SK-N-SH (cell line): ENCODE measurements at regions not wholly inside any gene's neighbourhood (a gene's known extent, or its start where the extent isn't known, plus 50 kb on each side); places are given as distances from the start of the nearest gene placed in this dataset.
A peak's percentile ranks its signal among the peaks of the same experiment; 100 is the strongest.

Experiments used
- CTCF ChIA-PET: fragments of 300-600, 350-600 bp; formaldehyde crosslinking; extraction: SDS; loops from one replicate; lab custom pipeline; 2021; lab: Yijun Ruan, JAX
- POLR2A ChIA-PET: fragments of 350-600 bp; sonication (Branson Sonifier 250); formaldehyde crosslinking; extraction: SDS; loops from one replicate; lab custom pipeline; 2020; ENCODE audit warnings: antibody characterized with exemption, inconsistent platforms; lab: Yijun Ruan, JAX
- DNase-seq: peaks from one replicate; pipeline ENCODE4 v3.0.0; 2012
- H2AFZ ChIP-seq: fragments of 200-600 bp; sonication (generic); 2 replicates; pipeline ENCODE4 v1.8.1; 2016; ENCODE audit warnings: antibody characterized with exemption, mild to moderate bottlenecking, low read depth
- H3F3A ChIP-seq: fragments of 200-600 bp; sonication (generic); replicated peaks from 2 replicates; pipeline ENCODE3; 2016; ENCODE audit warnings: antibody characterized with exemption, mild to moderate bottlenecking; ENCODE audit not compliant: insufficient read depth
- H3K27ac ChIP-seq, 2 experiments: fragments of 200-500 bp in 1 of 2; fragments of 200-600 bp in 1 of 2; sonication (Bioruptor generic) in 1 of 2; sonication (generic), shearing (Covaris generic) in 1 of 2; 2 replicates each; pipeline versions ENCODE4 v1.5.1 to v1.6.1; 2014 to 2016; ENCODE audit warnings: low read depth in 2 of 2, inconsistent platforms in 1 of 2, low read length in 1 of 2, mild to moderate bottlenecking in 1 of 2, mixed read lengths in 1 of 2
- H3K27me3 ChIP-seq: fragments of 200-600 bp; sonication (generic), shearing (Covaris generic); 2 replicates; pipeline ENCODE4 v1.6.1; 2016; ENCODE audit warnings: mixed run types; ENCODE audit not compliant: insufficient read depth
- H3K36me3 ChIP-seq, 2 experiments: fragments of 200-500 bp in 1 of 2; fragments of 200-600 bp in 1 of 2; sonication (Bioruptor generic) in 1 of 2; sonication (generic) in 1 of 2; replicated peaks in 1 of 2; 2 replicates each; pipeline versions ENCODE3 to v1.5.1; 2014 to 2016; ENCODE audit warnings: low read length in 1 of 2, mild to moderate bottlenecking in 1 of 2; ENCODE audit not compliant: insufficient read depth in 2 of 2, control insufficient read depth in 1 of 2
- H3K4me1 ChIP-seq, 2 experiments: fragments of 200-500 bp in 1 of 2; fragments of 200-600 bp in 1 of 2; sonication (Bioruptor generic) in 1 of 2; sonication (generic), shearing (Covaris generic) in 1 of 2; 2 replicates each; pipeline versions ENCODE4 v1.5.1 to v1.6.1; 2014 to 2016; ENCODE audit warnings: low read depth in 1 of 2, low read length in 1 of 2, mixed run types in 1 of 2; ENCODE audit not compliant: insufficient read depth in 2 of 2, control insufficient read depth in 1 of 2
- H3K4me2 ChIP-seq: fragments of 200-600 bp; sonication (generic), shearing (Covaris generic); 2 replicates; pipeline ENCODE4 v1.6.1; 2017; ENCODE audit warnings: mixed run types
- H3K4me3 ChIP-seq, 2 experiments: fragments of 200-500 bp in 1 of 2; fragments of 200-600 bp in 1 of 2; sonication (Bioruptor generic) in 1 of 2; sonication (generic), shearing (Covaris generic) in 1 of 2; 2 replicates each; pipeline versions ENCODE4 v1.5.1 to v1.8.1; 2014 to 2016; ENCODE audit warnings: low read depth in 2 of 2, inconsistent platforms in 1 of 2, low read length in 1 of 2, mild to moderate bottlenecking in 1 of 2, mixed read lengths in 1 of 2, moderate library complexity in 1 of 2
- H3K79me2 ChIP-seq: fragments of 200-600 bp; sonication (generic); 2 replicates; pipeline ENCODE4 v1.8.1; 2017; ENCODE audit warnings: mild to moderate bottlenecking; ENCODE audit not compliant: insufficient read depth
- H3K9ac ChIP-seq: fragments of 200-600 bp; sonication (generic); 2 replicates; pipeline ENCODE4 v1.6.1; 2017; ENCODE audit warnings: mixed run types
- H3K9me2 ChIP-seq: fragments of 200-600 bp; sonication (generic); 2 replicates; pipeline ENCODE4 v1.6.1; 2017; ENCODE audit warnings: mixed run types
- H3K9me3 ChIP-seq: fragments of 200-600 bp; sonication (generic); 2 replicates; pipeline ENCODE4 v1.6.1; 2017; ENCODE audit warnings: mixed run types, mild to moderate bottlenecking, moderate library complexity
- H4K20me1 ChIP-seq: fragments of 200-600 bp; sonication (generic); 2 replicates; pipeline ENCODE4 v1.6.1; 2017; ENCODE audit warnings: mild to moderate bottlenecking, mixed run types; ENCODE audit not compliant: insufficient read depth
- ELF1 ChIP-seq: IDR thresholded peaks from 2 replicates; pipeline ENCODE4 v1.4.0; 2012
- EP300 ChIP-seq, 2 experiments: IDR thresholded peaks; 2 replicates each; pipeline versions ENCODE4 v1.4.0 to v1.6.1; 2012; ENCODE audit warnings: borderline replicate concordance in 1 of 2, low read depth in 1 of 2, low read length in 1 of 2
- FOSL2 ChIP-seq: IDR thresholded peaks from 2 replicates; pipeline ENCODE4 v1.4.0; 2012; ENCODE audit warnings: low read depth, mild to moderate bottlenecking, moderate library complexity, borderline replicate concordance
- FOXJ3 ChIP-seq: sonication (generic); formaldehyde crosslinking; IDR thresholded peaks from 2 replicates; pipeline ENCODE4 v1.5.1; 2020; ENCODE audit warnings: mild to moderate bottlenecking, missing genetic modification reagents
- GABPA ChIP-seq: IDR thresholded peaks from 2 replicates; pipeline ENCODE4 v1.4.0; 2012; ENCODE audit warnings: low read depth, mild to moderate bottlenecking
- GATA2 ChIP-seq: sonication (generic); formaldehyde crosslinking; IDR thresholded peaks from 2 replicates; pipeline ENCODE4 v1.5.0; 2020; ENCODE audit warnings: mild to moderate bottlenecking, missing genetic modification reagents
- JUND ChIP-seq: IDR thresholded peaks from 2 replicates; pipeline ENCODE4 v1.4.0; 2012
- NRF1 ChIP-seq: IDR thresholded peaks from 2 replicates; pipeline ENCODE4 v1.6.1; 2012; ENCODE audit warnings: low read depth, mild to moderate bottlenecking, low read length
- SIN3A ChIP-seq: IDR thresholded peaks from 2 replicates; pipeline ENCODE4 v1.6.1; 2012; ENCODE audit warnings: low read depth, mild to moderate bottlenecking, low read length, moderate library complexity, borderline replicate concordance
- WGBS: methylation state at CpG from one replicate; pipeline ENCODE4 v1.1.6; 2017; ENCODE audit warnings: low lambda C conversion rate; 5-methylcytosine and 5-hydroxymethylcytosine counted together
- TF ChIP-seq, protein P1 (sequence below): IDR thresholded peaks from 2 replicates; pipeline ENCODE4 v1.6.1; 2012; ENCODE audit warnings: mild to moderate bottlenecking, low read depth, low read length, moderate library complexity
- TF ChIP-seq, protein P2 (sequence below): IDR thresholded peaks from 2 replicates; pipeline ENCODE4; 2012
- TF ChIP-seq, protein P3 (sequence below): fragments of 200-600 bp; sonication (generic); IDR thresholded peaks from 2 replicates; pipeline ENCODE4 v1.6.1; 2017; ENCODE audit warnings: antibody characterized with exemption, mild to moderate bottlenecking, moderate library complexity
- TF ChIP-seq, protein P4 (sequence below): fragments of 150-350 bp; IDR thresholded peaks from 2 replicates; pipeline ENCODE4 v1.6.1; 2016; ENCODE audit warnings: mild to moderate bottlenecking, low read depth, low read length

DNA sequence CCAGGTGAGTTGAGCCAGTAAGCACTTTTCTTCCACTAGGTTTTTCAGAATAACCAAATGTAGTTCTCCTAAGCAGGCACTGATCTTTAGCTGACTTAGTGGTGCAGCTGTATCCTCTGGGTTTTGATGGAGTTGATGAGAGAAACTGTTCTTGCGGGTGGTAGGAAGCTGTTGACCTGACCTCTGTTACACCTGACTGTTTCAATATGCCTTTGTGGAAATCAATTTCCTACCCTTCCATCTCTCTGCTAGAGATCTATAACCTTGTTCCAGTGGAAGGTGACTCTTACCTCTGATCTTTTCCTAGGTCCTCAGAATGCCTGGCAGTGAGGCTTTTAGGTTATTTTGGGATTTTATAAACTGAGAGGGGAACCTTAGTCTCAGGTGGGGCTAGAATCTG lies 51.6 kb upstream of the MACF1 start:
- Histone ChIP-seq H4K20me1 (peaks cover 26% of the 10 kb centered on the region), H3K4me1 (peaks cover 7 to 48% of the 10 kb centered on the region in 2 experiments; a peak in 3 of 4 replicates), H3K79me2 (peaks cover 81% of the 10 kb centered on the region), H3F3A (peaks cover 14% of the 10 kb centered on the region), H3K4me3 (no peak overlapping the region), H3K36me3 (no peaks in the 10 kb centered on the region), H3K27ac (peak overlapping the region in 1 of 2 experiments; percentile 93; a peak in 1 of 4 replicates), H3K4me2 (0 out of 2 replicates have a peak overlapping the region, but pooled peaks have one; percentile 27), H3K9ac (no peak overlapping the region), H3K9me3 (no peaks in the 10 kb centered on the region), H3K27me3 (no peaks in the 10 kb centered on the region), H2AFZ (no peak overlapping the region), H3K9me2 (no peaks in the 10 kb centered on the region)
- ChIA-PET CTCF (interaction anchor here (1.5 kb wide), 1 partner anchor 40 kb away, joined by 5 read pairs; no protein-coding TSS in a partner anchor), POLR2A (no interaction called here)
- no peak for DNase-seq
- 100% methylated on average over 1 of the region's 1 CpG for WGBS
- TF ChIP-seq NRF1 (no peak), GABPA (no peak), FOXJ3 (no peak), GATA2 (no peak), EP300 (IDR thresholded peaks at IDR 0.05; ENCODE audit: borderline replicate concordance in 1 of 2, low read depth in 1 of 2, low read length in 1 of 2) (no peak)
- TF ChIP-seq, protein P1, sequence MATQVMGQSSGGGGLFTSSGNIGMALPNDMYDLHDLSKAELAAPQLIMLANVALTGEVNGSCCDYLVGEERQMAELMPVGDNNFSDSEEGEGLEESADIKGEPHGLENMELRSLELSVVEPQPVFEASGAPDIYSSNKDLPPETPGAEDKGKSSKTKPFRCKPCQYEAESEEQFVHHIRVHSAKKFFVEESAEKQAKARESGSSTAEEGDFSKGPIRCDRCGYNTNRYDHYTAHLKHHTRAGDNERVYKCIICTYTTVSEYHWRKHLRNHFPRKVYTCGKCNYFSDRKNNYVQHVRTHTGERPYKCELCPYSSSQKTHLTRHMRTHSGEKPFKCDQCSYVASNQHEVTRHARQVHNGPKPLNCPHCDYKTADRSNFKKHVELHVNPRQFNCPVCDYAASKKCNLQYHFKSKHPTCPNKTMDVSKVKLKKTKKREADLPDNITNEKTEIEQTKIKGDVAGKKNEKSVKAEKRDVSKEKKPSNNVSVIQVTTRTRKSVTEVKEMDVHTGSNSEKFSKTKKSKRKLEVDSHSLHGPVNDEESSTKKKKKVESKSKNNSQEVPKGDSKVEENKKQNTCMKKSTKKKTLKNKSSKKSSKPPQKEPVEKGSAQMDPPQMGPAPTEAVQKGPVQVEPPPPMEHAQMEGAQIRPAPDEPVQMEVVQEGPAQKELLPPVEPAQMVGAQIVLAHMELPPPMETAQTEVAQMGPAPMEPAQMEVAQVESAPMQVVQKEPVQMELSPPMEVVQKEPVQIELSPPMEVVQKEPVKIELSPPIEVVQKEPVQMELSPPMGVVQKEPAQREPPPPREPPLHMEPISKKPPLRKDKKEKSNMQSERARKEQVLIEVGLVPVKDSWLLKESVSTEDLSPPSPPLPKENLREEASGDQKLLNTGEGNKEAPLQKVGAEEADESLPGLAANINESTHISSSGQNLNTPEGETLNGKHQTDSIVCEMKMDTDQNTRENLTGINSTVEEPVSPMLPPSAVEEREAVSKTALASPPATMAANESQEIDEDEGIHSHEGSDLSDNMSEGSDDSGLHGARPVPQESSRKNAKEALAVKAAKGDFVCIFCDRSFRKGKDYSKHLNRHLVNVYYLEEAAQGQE = no peak
- TF ChIP-seq, protein P2, sequence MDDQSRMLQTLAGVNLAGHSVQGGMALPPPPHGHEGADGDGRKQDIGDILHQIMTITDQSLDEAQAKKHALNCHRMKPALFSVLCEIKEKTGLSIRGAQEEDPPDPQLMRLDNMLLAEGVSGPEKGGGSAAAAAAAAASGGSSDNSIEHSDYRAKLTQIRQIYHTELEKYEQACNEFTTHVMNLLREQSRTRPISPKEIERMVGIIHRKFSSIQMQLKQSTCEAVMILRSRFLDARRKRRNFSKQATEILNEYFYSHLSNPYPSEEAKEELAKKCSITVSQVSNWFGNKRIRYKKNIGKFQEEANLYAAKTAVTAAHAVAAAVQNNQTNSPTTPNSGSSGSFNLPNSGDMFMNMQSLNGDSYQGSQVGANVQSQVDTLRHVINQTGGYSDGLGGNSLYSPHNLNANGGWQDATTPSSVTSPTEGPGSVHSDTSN = no peak

DNA sequence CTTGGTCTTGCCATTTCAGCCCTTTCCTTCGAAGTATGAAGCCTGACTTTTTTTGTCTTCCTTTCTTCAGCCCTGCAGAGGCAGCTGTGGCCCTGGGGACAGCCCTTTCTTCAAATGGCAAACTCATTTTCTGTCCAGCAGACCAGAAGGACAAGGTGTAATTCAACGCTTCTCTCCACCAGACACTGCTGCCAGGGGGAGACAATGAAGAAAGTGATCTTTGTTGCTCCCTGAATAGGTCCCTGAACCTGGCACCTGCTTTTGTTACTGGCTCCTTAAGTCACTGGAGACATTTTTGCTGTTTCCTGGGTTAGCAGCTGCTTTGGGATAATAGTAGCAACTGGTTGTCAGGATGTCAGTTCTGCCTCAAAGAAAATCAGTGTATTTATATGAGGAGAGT lies 50.8 kb upstream of the MACF1 start:
- Histone ChIP-seq H3K9me3 (no peaks in the 10 kb centered on the region), H4K20me1 (peaks cover 28% of the 10 kb centered on the region)
- POLR2A ChIA-PET = no interaction called here

More for the DNA sequence above, 50.8 kb upstream of the MACF1 start:
- no peak overlapping the region for H3K9ac ChIP-seq
- H3K27ac ChIP-seq = peak overlapping the region in 1 of 2 experiments; percentile 93; a peak in 2 of 4 replicates
- H3K36me3 ChIP-seq = no peaks in the 10 kb centered on the region
- H3K4me2 ChIP-seq = peak overlapping the region; percentile 36; the same call in 1 of the 2 replicates
- no peaks in the 10 kb centered on the region for H3K9me2 ChIP-seq
- H3K4me3 ChIP-seq = no peak overlapping the region
- no peak overlapping the region for H2AFZ ChIP-seq
- peaks cover 82% of the 10 kb centered on the region for H3K79me2 ChIP-seq
- peaks cover 7 to 54% of the 10 kb centered on the region in 2 experiments; a peak in 3 of 4 replicates for H3K4me1 ChIP-seq
- H3F3A ChIP-seq = peaks cover 15% of the 10 kb centered on the region
- CTCF ChIA-PET = interaction anchor here (0.7 to 1.5 kb wide), 3 partner anchors 20 to 105 kb away, joined by 3 to 5 read pairs (median 3); no protein-coding TSS in a partner anchor
- no peak for DNase-seq
- H3K27me3 ChIP-seq = no peaks in the 10 kb centered on the region
- TF ChIP-seq, protein P3, sequence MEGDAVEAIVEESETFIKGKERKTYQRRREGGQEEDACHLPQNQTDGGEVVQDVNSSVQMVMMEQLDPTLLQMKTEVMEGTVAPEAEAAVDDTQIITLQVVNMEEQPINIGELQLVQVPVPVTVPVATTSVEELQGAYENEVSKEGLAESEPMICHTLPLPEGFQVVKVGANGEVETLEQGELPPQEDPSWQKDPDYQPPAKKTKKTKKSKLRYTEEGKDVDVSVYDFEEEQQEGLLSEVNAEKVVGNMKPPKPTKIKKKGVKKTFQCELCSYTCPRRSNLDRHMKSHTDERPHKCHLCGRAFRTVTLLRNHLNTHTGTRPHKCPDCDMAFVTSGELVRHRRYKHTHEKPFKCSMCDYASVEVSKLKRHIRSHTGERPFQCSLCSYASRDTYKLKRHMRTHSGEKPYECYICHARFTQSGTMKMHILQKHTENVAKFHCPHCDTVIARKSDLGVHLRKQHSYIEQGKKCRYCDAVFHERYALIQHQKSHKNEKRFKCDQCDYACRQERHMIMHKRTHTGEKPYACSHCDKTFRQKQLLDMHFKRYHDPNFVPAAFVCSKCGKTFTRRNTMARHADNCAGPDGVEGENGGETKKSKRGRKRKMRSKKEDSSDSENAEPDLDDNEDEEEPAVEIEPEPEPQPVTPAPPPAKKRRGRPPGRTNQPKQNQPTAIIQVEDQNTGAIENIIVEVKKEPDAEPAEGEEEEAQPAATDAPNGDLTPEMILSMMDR = no peak
- TF ChIP-seq, protein P4, sequence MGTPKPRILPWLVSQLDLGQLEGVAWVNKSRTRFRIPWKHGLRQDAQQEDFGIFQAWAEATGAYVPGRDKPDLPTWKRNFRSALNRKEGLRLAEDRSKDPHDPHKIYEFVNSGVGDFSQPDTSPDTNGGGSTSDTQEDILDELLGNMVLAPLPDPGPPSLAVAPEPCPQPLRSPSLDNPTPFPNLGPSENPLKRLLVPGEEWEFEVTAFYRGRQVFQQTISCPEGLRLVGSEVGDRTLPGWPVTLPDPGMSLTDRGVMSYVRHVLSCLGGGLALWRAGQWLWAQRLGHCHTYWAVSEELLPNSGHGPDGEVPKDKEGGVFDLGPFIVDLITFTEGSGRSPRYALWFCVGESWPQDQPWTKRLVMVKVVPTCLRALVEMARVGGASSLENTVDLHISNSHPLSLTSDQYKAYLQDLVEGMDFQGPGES = no peak
- TF ChIP-seq ELF1 = no peak
- TF ChIP-seq FOSL2 = no peak
- TF ChIP-seq SIN3A = no peak
- no peak for TF ChIP-seq JUND
- TF ChIP-seq, all 33 proteins: peak for 0
- WGBS = 87% methylated on average over 1 of the region's 2 CpGs
